PFSK-1 (cell line): ENCODE measurements at regions not wholly inside any gene's neighbourhood (a gene's known extent, or its start where the extent isn't known, plus 50 kb on each side); places are given as distances from the start of the nearest gene placed in this dataset.

Experiments used
- FOXP2 ChIP-seq: optimal IDR thresholded peaks from 2 replicates; pipeline ENCODE3; 2011; ENCODE audit warnings: borderline replicate concordance, control low read depth, inconsistent platforms; ENCODE audit not compliant: insufficient read depth; ENCODE audit errors: extremely low read length, extremely low read depth
- POLR2AphosphoS5 ChIP-seq: IDR thresholded peaks from 2 replicates; pipeline ENCODE4 v1.6.1; 2012; ENCODE audit warnings: low read depth, mild to moderate bottlenecking, control low read depth, low read length, moderate library complexity
- SIN3A ChIP-seq: IDR thresholded peaks from 2 replicates; pipeline ENCODE4 v1.6.1; 2012; ENCODE audit warnings: mild to moderate bottlenecking, low read length, moderate library complexity, borderline replicate concordance; ENCODE audit not compliant: insufficient read depth
- TAF1 ChIP-seq: IDR thresholded peaks from 2 replicates; pipeline ENCODE4 v1.6.1; 2012; ENCODE audit warnings: low read length, control low read depth, borderline replicate concordance; ENCODE audit not compliant: insufficient read depth
- TF ChIP-seq, protein P1 (sequence below), 2 experiments: IDR thresholded peaks; 2 replicates each; pipeline versions ENCODE4 v1.6.1 to v1.8.0; 2011 to 2012; ENCODE audit warnings: low read depth in 2 of 2, low read length in 2 of 2, control low read depth in 1 of 2, inconsistent platforms in 1 of 2, mild to moderate bottlenecking in 1 of 2, moderate library complexity in 1 of 2; ENCODE audit not compliant: insufficient read depth in 1 of 2

DNA sequence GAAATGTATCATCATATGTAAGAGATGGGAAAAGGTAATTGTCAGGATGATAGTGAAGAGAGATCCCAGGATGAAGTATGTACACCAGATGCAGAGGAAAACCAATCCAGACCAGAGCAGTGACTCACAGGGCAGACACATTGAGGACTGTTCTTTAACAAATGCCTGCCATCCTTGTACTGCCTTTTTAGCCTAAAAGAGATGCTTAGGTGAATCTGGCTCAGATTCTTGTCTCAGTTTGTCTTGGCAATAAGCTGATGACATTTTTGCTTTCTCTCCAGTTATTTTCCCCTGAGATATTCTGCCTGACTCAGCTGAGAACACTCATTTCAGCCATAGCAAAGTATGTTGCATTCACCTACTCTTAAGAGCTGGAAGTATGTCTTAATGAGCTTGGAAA, 405.3 kb upstream of the USP15 start:
- TF ChIP-seq POLR2AphosphoS5 = no peak
- no peak for TF ChIP-seq SIN3A
- TF ChIP-seq, protein P1, sequence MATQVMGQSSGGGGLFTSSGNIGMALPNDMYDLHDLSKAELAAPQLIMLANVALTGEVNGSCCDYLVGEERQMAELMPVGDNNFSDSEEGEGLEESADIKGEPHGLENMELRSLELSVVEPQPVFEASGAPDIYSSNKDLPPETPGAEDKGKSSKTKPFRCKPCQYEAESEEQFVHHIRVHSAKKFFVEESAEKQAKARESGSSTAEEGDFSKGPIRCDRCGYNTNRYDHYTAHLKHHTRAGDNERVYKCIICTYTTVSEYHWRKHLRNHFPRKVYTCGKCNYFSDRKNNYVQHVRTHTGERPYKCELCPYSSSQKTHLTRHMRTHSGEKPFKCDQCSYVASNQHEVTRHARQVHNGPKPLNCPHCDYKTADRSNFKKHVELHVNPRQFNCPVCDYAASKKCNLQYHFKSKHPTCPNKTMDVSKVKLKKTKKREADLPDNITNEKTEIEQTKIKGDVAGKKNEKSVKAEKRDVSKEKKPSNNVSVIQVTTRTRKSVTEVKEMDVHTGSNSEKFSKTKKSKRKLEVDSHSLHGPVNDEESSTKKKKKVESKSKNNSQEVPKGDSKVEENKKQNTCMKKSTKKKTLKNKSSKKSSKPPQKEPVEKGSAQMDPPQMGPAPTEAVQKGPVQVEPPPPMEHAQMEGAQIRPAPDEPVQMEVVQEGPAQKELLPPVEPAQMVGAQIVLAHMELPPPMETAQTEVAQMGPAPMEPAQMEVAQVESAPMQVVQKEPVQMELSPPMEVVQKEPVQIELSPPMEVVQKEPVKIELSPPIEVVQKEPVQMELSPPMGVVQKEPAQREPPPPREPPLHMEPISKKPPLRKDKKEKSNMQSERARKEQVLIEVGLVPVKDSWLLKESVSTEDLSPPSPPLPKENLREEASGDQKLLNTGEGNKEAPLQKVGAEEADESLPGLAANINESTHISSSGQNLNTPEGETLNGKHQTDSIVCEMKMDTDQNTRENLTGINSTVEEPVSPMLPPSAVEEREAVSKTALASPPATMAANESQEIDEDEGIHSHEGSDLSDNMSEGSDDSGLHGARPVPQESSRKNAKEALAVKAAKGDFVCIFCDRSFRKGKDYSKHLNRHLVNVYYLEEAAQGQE (IDR thresholded peaks at IDR 0.05; ENCODE audit: insufficient read depth in 1 of 2, low read depth in 2 of 2, low read length in 2 of 2) = no peak
- no peak for TF ChIP-seq TAF1
- no peak for TF ChIP-seq FOXP2

DNA sequence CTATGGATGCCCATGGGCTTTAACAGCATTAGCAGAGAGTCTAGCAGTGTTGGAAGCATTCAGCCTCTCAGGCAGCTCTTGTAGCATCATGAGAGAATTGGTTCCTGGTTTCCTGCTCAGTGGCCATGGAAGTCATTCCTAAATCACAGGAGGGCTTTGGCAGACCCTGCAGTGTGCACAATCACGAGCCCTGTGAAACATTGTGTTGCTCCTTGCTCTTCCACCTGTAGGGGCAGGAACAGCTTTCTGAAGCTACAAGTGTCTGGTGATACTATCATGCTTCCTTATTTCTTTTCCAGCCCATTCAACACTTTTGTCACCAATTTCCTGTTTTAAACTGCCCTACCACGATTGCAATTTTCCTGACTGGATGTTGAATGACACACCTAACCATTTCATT, 402.2 kb upstream of the USP15 start:
- TF ChIP-seq SIN3A = no peak
- no peak for TF ChIP-seq POLR2AphosphoS5
- TF ChIP-seq TAF1 = no peak
- no peak for TF ChIP-seq FOXP2
- TF ChIP-seq, protein P1 (IDR thresholded peaks at IDR 0.05; ENCODE audit: insufficient read depth in 1 of 2, low read depth in 2 of 2, low read length in 2 of 2) = no peak

DNA sequence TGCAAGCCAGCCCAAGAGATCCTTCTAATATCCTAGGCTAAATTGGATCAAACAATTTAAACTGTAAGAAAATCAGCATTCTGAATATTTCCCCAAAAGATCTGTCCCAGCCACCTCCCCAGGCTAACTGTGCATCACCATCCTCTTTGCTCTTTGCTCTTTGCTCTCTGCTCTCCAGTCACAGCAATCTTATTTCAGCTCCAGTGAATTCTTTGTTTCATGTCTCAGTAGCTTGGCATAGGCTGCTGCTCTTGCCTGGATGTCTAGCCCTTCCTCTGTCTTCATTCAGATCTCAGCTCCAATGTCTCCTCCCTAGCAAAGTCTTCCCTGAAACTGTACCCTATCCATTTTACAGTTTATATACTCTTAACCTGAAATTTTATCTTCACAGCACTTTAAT, 399.8 kb upstream of the USP15 start:
- TF ChIP-seq, protein P1 (IDR thresholded peaks at IDR 0.05; ENCODE audit: insufficient read depth in 1 of 2, low read depth in 2 of 2, low read length in 2 of 2) = no peak
- TF ChIP-seq FOXP2 = no peak

DNA sequence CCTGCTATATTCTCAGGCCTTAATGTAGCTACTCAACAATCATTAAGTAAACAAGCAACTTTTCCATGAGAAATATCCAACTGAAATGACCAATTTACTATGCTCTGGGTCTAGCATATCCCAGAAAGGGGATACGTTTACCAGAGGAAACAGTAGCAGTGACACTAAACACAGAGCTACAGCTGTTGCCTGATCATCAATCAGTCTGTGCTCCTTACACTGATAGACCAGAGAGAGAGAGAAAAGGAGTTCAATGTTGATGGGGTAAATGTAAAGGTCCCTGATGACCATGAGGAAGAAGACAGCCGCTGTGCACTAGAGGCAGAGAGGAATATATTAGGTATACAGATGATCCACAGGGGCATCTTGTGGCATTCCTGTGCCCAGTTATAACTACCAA, 397.2 kb upstream of the USP15 start:
- TF ChIP-seq, protein P1 (IDR thresholded peaks at IDR 0.05; ENCODE audit: insufficient read depth in 1 of 2, low read depth in 2 of 2, low read length in 2 of 2) = no peak
- TF ChIP-seq SIN3A = no peak
- no peak for TF ChIP-seq TAF1
- no peak for TF ChIP-seq FOXP2
- no peak for TF ChIP-seq POLR2AphosphoS5

DNA sequence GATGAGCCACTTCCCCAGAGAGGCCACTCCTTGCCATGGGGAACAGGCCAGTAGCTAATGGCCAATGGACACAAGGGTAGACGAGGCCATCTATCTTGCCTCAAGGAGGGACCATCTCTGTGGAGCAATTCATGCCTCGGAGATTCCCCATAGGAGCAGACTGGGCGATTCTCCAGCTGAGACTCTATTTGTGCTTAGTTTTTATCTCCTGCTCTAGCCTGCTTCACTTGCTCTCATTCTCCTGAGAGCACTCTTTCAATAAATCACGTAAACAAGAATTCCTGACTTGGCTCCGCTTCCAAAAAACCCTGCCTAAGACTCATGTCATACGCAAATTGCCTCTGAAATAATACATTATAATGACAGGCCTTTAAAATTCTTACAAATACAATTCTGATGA, 396.4 kb upstream of the USP15 start:
- TF ChIP-seq TAF1 = no peak
- TF ChIP-seq, protein P1 (IDR thresholded peaks at IDR 0.05; ENCODE audit: insufficient read depth in 1 of 2, low read depth in 2 of 2, low read length in 2 of 2) = no peak
- no peak for TF ChIP-seq SIN3A
- TF ChIP-seq FOXP2 = no peak
- TF ChIP-seq POLR2AphosphoS5 = no peak
